ENCODE measurements at regions not wholly inside any gene's neighbourhood (a gene's known extent, or its start where the extent isn't known, plus 50 kb on each side); places are given as distances from the start of the nearest gene placed in this dataset.

GRCh38 chr4:27595571-27596360 is 735.1 kb downstream of the STIM2 start:
- WGBS, 2 donors, result 44 to 51% methylated on average over 10 of the region's 10 CpGs
- Histone ChIP-seq H3K27me3 (ENCODE audit: control insufficient read depth in 1 of 2, insufficient read depth in 2 of 2, low read length in 1 of 2) (no peaks in the 10 kb centered on the region), H3K36me3 (ENCODE audit: control insufficient read depth in 1 of 2, insufficient read depth in 2 of 2, low read length in 1 of 2) (no peaks in the 10 kb centered on the region), H3K4me1 (ENCODE audit: control insufficient read depth in 1 of 2, insufficient read depth in 2 of 2, low read length in 2 of 2) (no peaks in the 10 kb centered on the region), H3K27ac (ENCODE audit: low read depth in 1 of 2, low read length in 2 of 2) (no peak overlapping the region), H3K4me3 (ENCODE audit: low read length in 2 of 2) (no peak overlapping the region), H3K9me3 (ENCODE audit: control insufficient read depth, low read length) (no peaks in the 10 kb centered on the region)
- intact Hi-C loops (cut with DNase I), result no loop called here
- DNase-seq (no peak), ATAC-seq (ENCODE audit: low FRiP score) (no peak)

- no peak overlapping the region for H3K27ac ChIP-seq (ENCODE audit: low read depth in 1 of 2, low read length in 2 of 2)
- no peaks in the 10 kb centered on the region for H3K4me1 ChIP-seq (ENCODE audit: control insufficient read depth in 1 of 2, insufficient read depth in 2 of 2, low read length in 2 of 2)
- H3K27me3 ChIP-seq (ENCODE audit: control insufficient read depth in 1 of 2, insufficient read depth in 2 of 2, low read length in 1 of 2), result no peaks in the 10 kb centered on the region
- intact Hi-C loops (cut with DNase I), result no loop called here
- H3K36me3 ChIP-seq (ENCODE audit: control insufficient read depth in 1 of 2, insufficient read depth in 2 of 2, low read length in 1 of 2), result no peaks in the 10 kb centered on the region
- ATAC-seq (ENCODE audit: low FRiP score) (no peak), DNase-seq (no peak)
- no peaks in the 10 kb centered on the region for H3K9me3 ChIP-seq (ENCODE audit: control insufficient read depth, low read length)
- no peak overlapping the region for H3K4me3 ChIP-seq (ENCODE audit: low read length in 2 of 2)
Measured at GRCh38 chr4:27602172-27602571, 741.5 kb downstream of the STIM2 start.

- DNase-seq, result no peak
- intact Hi-C loops (cut with DNase I), result no loop called here
- Histone ChIP-seq H3K27me3 (ENCODE audit: control insufficient read depth in 1 of 2, insufficient read depth in 2 of 2, low read length in 1 of 2) (no peaks in the 10 kb centered on the region), H3K9me3 (ENCODE audit: control insufficient read depth, low read length) (no peaks in the 10 kb centered on the region), H3K4me3 (ENCODE audit: low read length in 2 of 2) (no peak overlapping the region), H3K36me3 (ENCODE audit: control insufficient read depth in 1 of 2, insufficient read depth in 2 of 2, low read length in 1 of 2) (no peaks in the 10 kb centered on the region), H3K4me1 (ENCODE audit: control insufficient read depth in 1 of 2, insufficient read depth in 2 of 2, low read length in 2 of 2) (no peaks in the 10 kb centered on the region), H3K27ac (ENCODE audit: low read depth in 1 of 2, low read length in 2 of 2) (no peak overlapping the region)
- 42 to 44% methylated on average over 3 of the region's 3 CpGs for WGBS, 2 donors
- no peak for ATAC-seq (ENCODE audit: low FRiP score)
Measured at GRCh38 chr4:27604692-27605091, 744.1 kb downstream of the STIM2 start.

- Histone ChIP-seq H3K27me3 (ENCODE audit: control insufficient read depth in 1 of 2, insufficient read depth in 2 of 2, low read length in 1 of 2) (no peaks in the 10 kb centered on the region), H3K36me3 (ENCODE audit: control insufficient read depth in 1 of 2, insufficient read depth in 2 of 2, low read length in 1 of 2) (no peaks in the 10 kb centered on the region), H3K27ac (ENCODE audit: low read depth in 1 of 2, low read length in 2 of 2) (no peak overlapping the region), H3K9me3 (ENCODE audit: control insufficient read depth, low read length) (no peaks in the 10 kb centered on the region), H3K4me1 (ENCODE audit: control insufficient read depth in 1 of 2, insufficient read depth in 2 of 2, low read length in 2 of 2) (no peaks in the 10 kb centered on the region), H3K4me3 (ENCODE audit: low read length in 2 of 2) (no peak overlapping the region)
- no peak for ATAC-seq (ENCODE audit: low FRiP score)
- intact Hi-C loops (cut with DNase I), result no loop called here
- no peak for DNase-seq
Measured at GRCh38 chr4:27616166-27616565, 755.5 kb downstream of the STIM2 start.

GRCh38 chr4:27619435-27619834 is 758.8 kb downstream of the STIM2 start:
- intact Hi-C loops (cut with DNase I), result no loop called here
- Histone ChIP-seq H3K4me3 (ENCODE audit: low read length in 2 of 2) (no peak overlapping the region), H3K27me3 (ENCODE audit: control insufficient read depth in 1 of 2, insufficient read depth in 2 of 2, low read length in 1 of 2) (no peaks in the 10 kb centered on the region), H3K27ac (ENCODE audit: low read depth in 1 of 2, low read length in 2 of 2) (no peak overlapping the region), H3K36me3 (ENCODE audit: control insufficient read depth in 1 of 2, insufficient read depth in 2 of 2, low read length in 1 of 2) (no peaks in the 10 kb centered on the region), H3K4me1 (ENCODE audit: control insufficient read depth in 1 of 2, insufficient read depth in 2 of 2, low read length in 2 of 2) (no peaks in the 10 kb centered on the region), H3K9me3 (ENCODE audit: control insufficient read depth, low read length) (no peaks in the 10 kb centered on the region)
- DNase-seq, result no peak
- ATAC-seq (ENCODE audit: low FRiP score), result no peak

GRCh38 chr4:27620886-27621285 is 760.2 kb downstream of the STIM2 start:
- H3K27me3 ChIP-seq (ENCODE audit: control insufficient read depth in 1 of 2, insufficient read depth in 2 of 2, low read length in 1 of 2), result no peaks in the 10 kb centered on the region
- H3K4me3 ChIP-seq (ENCODE audit: low read length in 2 of 2), result no peak overlapping the region
- H3K4me1 ChIP-seq (ENCODE audit: control insufficient read depth in 1 of 2, insufficient read depth in 2 of 2, low read length in 2 of 2), result no peaks in the 10 kb centered on the region
- no peak for DNase-seq
- intact Hi-C loops (cut with DNase I), result no loop called here
- H3K27ac ChIP-seq (ENCODE audit: low read depth in 1 of 2, low read length in 2 of 2), result no peak overlapping the region
- ATAC-seq (ENCODE audit: low FRiP score), result no peak
- no peaks in the 10 kb centered on the region for H3K9me3 ChIP-seq (ENCODE audit: control insufficient read depth, low read length)
- no peaks in the 10 kb centered on the region for H3K36me3 ChIP-seq (ENCODE audit: control insufficient read depth in 1 of 2, insufficient read depth in 2 of 2, low read length in 1 of 2)

GRCh38 chr4:27624749-27625148 is 764.1 kb downstream of the STIM2 start:
- intact Hi-C loops (cut with DNase I), result no loop called here
- H3K4me3 ChIP-seq (ENCODE audit: low read length in 2 of 2), result no peak overlapping the region
- no peaks in the 10 kb centered on the region for H3K4me1 ChIP-seq (ENCODE audit: control insufficient read depth in 1 of 2, insufficient read depth in 2 of 2, low read length in 2 of 2)
- no peak for DNase-seq
- no peaks in the 10 kb centered on the region for H3K9me3 ChIP-seq (ENCODE audit: control insufficient read depth, low read length)
- no peaks in the 10 kb centered on the region for H3K27me3 ChIP-seq (ENCODE audit: control insufficient read depth in 1 of 2, insufficient read depth in 2 of 2, low read length in 1 of 2)
- no peaks in the 10 kb centered on the region for H3K36me3 ChIP-seq (ENCODE audit: control insufficient read depth in 1 of 2, insufficient read depth in 2 of 2, low read length in 1 of 2)
- H3K27ac ChIP-seq (ENCODE audit: low read depth in 1 of 2, low read length in 2 of 2), result no peak overlapping the region
- ATAC-seq (ENCODE audit: low FRiP score), result no peak

GRCh38 chr4:27628609-27629008 is 768.0 kb downstream of the STIM2 start:
- intact Hi-C loops (cut with DNase I), result no loop called here
- H3K4me3 ChIP-seq (ENCODE audit: low read length in 2 of 2), result no peak overlapping the region
- 79 to 91% methylated on average over 4 of the region's 4 CpGs for WGBS, 2 donors
- H3K36me3 ChIP-seq (ENCODE audit: control insufficient read depth in 1 of 2, insufficient read depth in 2 of 2, low read length in 1 of 2), result no peaks in the 10 kb centered on the region
- H3K27ac ChIP-seq (ENCODE audit: low read depth in 1 of 2, low read length in 2 of 2), result no peak overlapping the region
- ATAC-seq (ENCODE audit: low FRiP score) (no peak), DNase-seq (no peak)
- no peaks in the 10 kb centered on the region for H3K9me3 ChIP-seq (ENCODE audit: control insufficient read depth, low read length)
- H3K4me1 ChIP-seq (ENCODE audit: control insufficient read depth in 1 of 2, insufficient read depth in 2 of 2, low read length in 2 of 2), result no peaks in the 10 kb centered on the region
- H3K27me3 ChIP-seq (ENCODE audit: control insufficient read depth in 1 of 2, insufficient read depth in 2 of 2, low read length in 1 of 2), result no peaks in the 10 kb centered on the region

GRCh38 chr4:27629532-27630225 is 769.0 kb downstream of the STIM2 start:
- no peaks in the 10 kb centered on the region for H3K27me3 ChIP-seq (ENCODE audit: control insufficient read depth in 1 of 2, insufficient read depth in 2 of 2, low read length in 1 of 2)
- no peaks in the 10 kb centered on the region for H3K4me1 ChIP-seq (ENCODE audit: control insufficient read depth in 1 of 2, insufficient read depth in 2 of 2, low read length in 2 of 2)
- no peak overlapping the region for H3K27ac ChIP-seq (ENCODE audit: low read depth in 1 of 2, low read length in 2 of 2)
- H3K36me3 ChIP-seq (ENCODE audit: control insufficient read depth in 1 of 2, insufficient read depth in 2 of 2, low read length in 1 of 2), result no peaks in the 10 kb centered on the region
- intact Hi-C loops (cut with DNase I), result no loop called here
- no peak overlapping the region for H3K4me3 ChIP-seq (ENCODE audit: low read length in 2 of 2)
- H3K9me3 ChIP-seq (ENCODE audit: control insufficient read depth, low read length), result no peaks in the 10 kb centered on the region
- 74 to 75% methylated on average over 7 of the region's 7 CpGs for WGBS, 2 donors
- ATAC-seq (ENCODE audit: low FRiP score), result no peak
- no peak for DNase-seq
